ENCODE measurements at regions not wholly inside any gene's neighbourhood (a gene's known extent, or its start where the extent isn't known, plus 50 kb on each side); places are given as distances from the start of the nearest gene placed in this dataset.

DNA sequence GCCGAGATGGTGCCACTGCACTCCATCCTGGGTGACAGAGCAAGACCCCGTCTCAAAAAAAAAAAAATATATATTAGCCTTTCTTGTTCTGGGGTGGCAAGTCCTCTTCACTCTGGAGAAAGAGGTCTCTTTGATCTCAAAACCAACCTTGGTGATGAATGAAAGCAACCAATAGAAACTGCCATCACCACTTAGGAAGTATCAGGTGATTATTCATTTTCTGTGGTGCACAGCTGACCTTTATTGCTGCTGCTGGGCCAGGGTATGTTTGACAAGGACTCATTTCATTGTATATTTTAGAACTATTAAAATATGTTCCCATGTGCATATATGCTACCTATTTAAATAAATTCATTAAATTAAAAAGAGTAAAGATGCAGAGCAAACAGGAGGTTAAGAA, 76.0 kb upstream of the KIT start:
- TF ChIP-seq YY1 (IDR thresholded peaks at IDR 0.05) (no peak), EGR1 (IDR thresholded peaks at IDR 0.05; ENCODE audit: low read depth in 2 of 2) (no peak)
- TF ChIP-seq, protein P1, sequence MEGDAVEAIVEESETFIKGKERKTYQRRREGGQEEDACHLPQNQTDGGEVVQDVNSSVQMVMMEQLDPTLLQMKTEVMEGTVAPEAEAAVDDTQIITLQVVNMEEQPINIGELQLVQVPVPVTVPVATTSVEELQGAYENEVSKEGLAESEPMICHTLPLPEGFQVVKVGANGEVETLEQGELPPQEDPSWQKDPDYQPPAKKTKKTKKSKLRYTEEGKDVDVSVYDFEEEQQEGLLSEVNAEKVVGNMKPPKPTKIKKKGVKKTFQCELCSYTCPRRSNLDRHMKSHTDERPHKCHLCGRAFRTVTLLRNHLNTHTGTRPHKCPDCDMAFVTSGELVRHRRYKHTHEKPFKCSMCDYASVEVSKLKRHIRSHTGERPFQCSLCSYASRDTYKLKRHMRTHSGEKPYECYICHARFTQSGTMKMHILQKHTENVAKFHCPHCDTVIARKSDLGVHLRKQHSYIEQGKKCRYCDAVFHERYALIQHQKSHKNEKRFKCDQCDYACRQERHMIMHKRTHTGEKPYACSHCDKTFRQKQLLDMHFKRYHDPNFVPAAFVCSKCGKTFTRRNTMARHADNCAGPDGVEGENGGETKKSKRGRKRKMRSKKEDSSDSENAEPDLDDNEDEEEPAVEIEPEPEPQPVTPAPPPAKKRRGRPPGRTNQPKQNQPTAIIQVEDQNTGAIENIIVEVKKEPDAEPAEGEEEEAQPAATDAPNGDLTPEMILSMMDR (IDR thresholded peaks at IDR 0.05; ENCODE audit: low read depth, low read length, missing input control): no peak
- TF ChIP-seq, protein P2, sequence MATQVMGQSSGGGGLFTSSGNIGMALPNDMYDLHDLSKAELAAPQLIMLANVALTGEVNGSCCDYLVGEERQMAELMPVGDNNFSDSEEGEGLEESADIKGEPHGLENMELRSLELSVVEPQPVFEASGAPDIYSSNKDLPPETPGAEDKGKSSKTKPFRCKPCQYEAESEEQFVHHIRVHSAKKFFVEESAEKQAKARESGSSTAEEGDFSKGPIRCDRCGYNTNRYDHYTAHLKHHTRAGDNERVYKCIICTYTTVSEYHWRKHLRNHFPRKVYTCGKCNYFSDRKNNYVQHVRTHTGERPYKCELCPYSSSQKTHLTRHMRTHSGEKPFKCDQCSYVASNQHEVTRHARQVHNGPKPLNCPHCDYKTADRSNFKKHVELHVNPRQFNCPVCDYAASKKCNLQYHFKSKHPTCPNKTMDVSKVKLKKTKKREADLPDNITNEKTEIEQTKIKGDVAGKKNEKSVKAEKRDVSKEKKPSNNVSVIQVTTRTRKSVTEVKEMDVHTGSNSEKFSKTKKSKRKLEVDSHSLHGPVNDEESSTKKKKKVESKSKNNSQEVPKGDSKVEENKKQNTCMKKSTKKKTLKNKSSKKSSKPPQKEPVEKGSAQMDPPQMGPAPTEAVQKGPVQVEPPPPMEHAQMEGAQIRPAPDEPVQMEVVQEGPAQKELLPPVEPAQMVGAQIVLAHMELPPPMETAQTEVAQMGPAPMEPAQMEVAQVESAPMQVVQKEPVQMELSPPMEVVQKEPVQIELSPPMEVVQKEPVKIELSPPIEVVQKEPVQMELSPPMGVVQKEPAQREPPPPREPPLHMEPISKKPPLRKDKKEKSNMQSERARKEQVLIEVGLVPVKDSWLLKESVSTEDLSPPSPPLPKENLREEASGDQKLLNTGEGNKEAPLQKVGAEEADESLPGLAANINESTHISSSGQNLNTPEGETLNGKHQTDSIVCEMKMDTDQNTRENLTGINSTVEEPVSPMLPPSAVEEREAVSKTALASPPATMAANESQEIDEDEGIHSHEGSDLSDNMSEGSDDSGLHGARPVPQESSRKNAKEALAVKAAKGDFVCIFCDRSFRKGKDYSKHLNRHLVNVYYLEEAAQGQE (IDR thresholded peaks at IDR 0.05): no peak
